Loucy (cell line): ENCODE measurements at regions not wholly inside any gene's neighbourhood (a gene's known extent, or its start where the extent isn't known, plus 50 kb on each side); places are given as distances from the start of the nearest gene placed in this dataset.
"Not testable (repeated sequence)": the region's sequence is repeated elsewhere in the genome, so short reads cannot be mapped to it uniquely, and the experiment has no call there.

Experiments
- H2AFZ ChIP-seq: fragments of 200-600 bp; sonication (generic); 2 replicates; pipeline ENCODE4 v1.6.0; 2016; ENCODE audit warnings: antibody characterized with exemption, mild to moderate bottlenecking, low read length, moderate library complexity
- H3F3A ChIP-seq: fragments of 200-600 bp; 2 replicates; pipeline ENCODE4 v1.6.0; 2016; ENCODE audit warnings: antibody characterized with exemption, low read depth, mild to moderate bottlenecking
- H3K27me3 ChIP-seq: fragments of 200-600 bp; sonication (generic); 2 replicates; pipeline ENCODE4 v1.6.1; 2014; ENCODE audit warnings: low read length, mild to moderate bottlenecking; ENCODE audit not compliant: insufficient read depth, poor library complexity, severe bottlenecking
- H3K36me3 ChIP-seq: fragments of 200-600 bp; sonication (generic); 2 replicates; pipeline ENCODE4 v1.6.1; 2016; ENCODE audit warnings: low read length; ENCODE audit not compliant: insufficient read depth
- H3K4me1 ChIP-seq: fragments of 200-600 bp; sonication (generic); 2 replicates; pipeline ENCODE4 v1.5.1; 2014; ENCODE audit warnings: low read length, mild to moderate bottlenecking; ENCODE audit not compliant: insufficient read depth, poor library complexity, severe bottlenecking
- H3K4me2 ChIP-seq: fragments of 200-600 bp; sonication (generic); 2 replicates; pipeline ENCODE4 v1.6.0; 2014; ENCODE audit warnings: antibody characterized with exemption, low read length, low read depth, mild to moderate bottlenecking; ENCODE audit not compliant: poor library complexity, severe bottlenecking
- H3K4me3 ChIP-seq: fragments of 200-600 bp; sonication (generic); 2 replicates; pipeline ENCODE4 v1.5.1; 2014; ENCODE audit warnings: low read length, mild to moderate bottlenecking, mixed read lengths; ENCODE audit not compliant: poor library complexity, severe bottlenecking
- H3K79me2 ChIP-seq: fragments of 200-600 bp; sonication (generic); 2 replicates; pipeline ENCODE4 v1.6.1; 2014; ENCODE audit warnings: low read length; ENCODE audit not compliant: insufficient read depth
- H3K9ac ChIP-seq: fragments of 200-600 bp; sonication (generic); 2 replicates; pipeline ENCODE4 v1.6.0; 2014; ENCODE audit warnings: mild to moderate bottlenecking, low read depth, low read length, moderate library complexity; ENCODE audit not compliant: poor library complexity, severe bottlenecking
- H3K9me2 ChIP-seq: fragments of 200-600 bp; sonication (generic); replicated peaks from 2 replicates; pipeline ENCODE4 v1.6.1; 2016; ENCODE audit warnings: low read depth, low read length, mixed read lengths
- H3K9me3 ChIP-seq: fragments of 200-600 bp; sonication (generic); 2 replicates; pipeline ENCODE4 v1.6.1; 2014; ENCODE audit warnings: mild to moderate bottlenecking, antibody characterized with exemption, low read length, low read depth; ENCODE audit not compliant: insufficient read depth
- H4K20me1 ChIP-seq: fragments of 200-600 bp; sonication (generic); 2 replicates; pipeline ENCODE4 v1.6.0; 2014; ENCODE audit warnings: antibody characterized with exemption, low read length, mild to moderate bottlenecking; ENCODE audit not compliant: insufficient read depth, poor library complexity, severe bottlenecking
- EZH2phosphoT487 ChIP-seq: fragments of 200-600 bp; IDR thresholded peaks from 2 replicates; pipeline ENCODE4 v1.6.1; 2018; ENCODE audit warnings: antibody characterized with exemption, mild to moderate bottlenecking, moderate library complexity, borderline replicate concordance
- TF ChIP-seq, protein P1 (sequence below): fragments of 200-600 bp; sonication (generic); conservative IDR thresholded peaks from 2 replicates; pipeline ENCODE4 v1.5.1; 2014; ENCODE audit warnings: mild to moderate bottlenecking, antibody characterized with exemption, low read length

GRCh38 chr5:126056851-126057622 is 366.2 kb upstream of the GRAMD2B start:
- H3K9me3 ChIP-seq: no peaks in the 10 kb centered on the region
- H3K9ac ChIP-seq: no peak overlapping the region
- TF ChIP-seq EZH2phosphoT487: no peak
- no peak overlapping the region for H3K4me2 ChIP-seq
- no peaks in the 10 kb centered on the region for H3K36me3 ChIP-seq
- no peaks in the 10 kb centered on the region for H3K9me2 ChIP-seq
- H3K79me2 ChIP-seq: no peaks in the 10 kb centered on the region
- no peak overlapping the region for H3K4me3 ChIP-seq
- H4K20me1 ChIP-seq: no peaks in the 10 kb centered on the region
- no peak overlapping the region for H2AFZ ChIP-seq
- no peaks in the 10 kb centered on the region for H3K4me1 ChIP-seq
- H3F3A ChIP-seq: no peaks in the 10 kb centered on the region
- H3K27me3 ChIP-seq: no peaks in the 10 kb centered on the region

DNA sequence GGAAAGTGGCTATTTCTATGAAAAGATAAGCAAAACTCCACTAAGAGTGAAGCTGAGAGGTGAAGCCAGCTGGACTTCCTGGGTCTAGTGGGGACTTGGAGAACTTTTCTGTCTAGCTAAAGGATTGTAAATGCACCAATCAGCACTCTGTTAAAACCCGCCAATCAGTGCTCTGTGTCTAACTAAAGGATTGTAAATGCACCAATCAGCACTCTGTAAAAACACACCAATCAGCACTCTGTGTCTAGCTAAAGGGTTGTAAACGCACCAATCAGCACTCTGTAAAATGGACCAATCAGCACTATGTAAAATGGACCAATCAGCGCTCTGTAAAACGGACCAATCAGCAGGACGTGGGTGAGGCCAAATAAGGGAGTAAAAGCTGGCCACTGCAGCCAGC is 364.8 kb upstream of the GRAMD2B start:
- not testable (repeated sequence) for H3K79me2 ChIP-seq, H2AFZ ChIP-seq, H3K9me3 ChIP-seq, H3F3A ChIP-seq, H3K9me2 ChIP-seq, H3K9ac ChIP-seq, H3K36me3 ChIP-seq, H3K4me1 ChIP-seq, H3K27me3 ChIP-seq, H3K4me3 ChIP-seq, H3K4me2 ChIP-seq, H4K20me1 ChIP-seq

GRCh38 chr5:126062398-126063221 is 360.6 kb upstream of the GRAMD2B start:
- no peaks in the 10 kb centered on the region for H3K27me3 ChIP-seq
- H3K4me3 ChIP-seq: no peak overlapping the region
- H2AFZ ChIP-seq: no peak overlapping the region

DNA sequence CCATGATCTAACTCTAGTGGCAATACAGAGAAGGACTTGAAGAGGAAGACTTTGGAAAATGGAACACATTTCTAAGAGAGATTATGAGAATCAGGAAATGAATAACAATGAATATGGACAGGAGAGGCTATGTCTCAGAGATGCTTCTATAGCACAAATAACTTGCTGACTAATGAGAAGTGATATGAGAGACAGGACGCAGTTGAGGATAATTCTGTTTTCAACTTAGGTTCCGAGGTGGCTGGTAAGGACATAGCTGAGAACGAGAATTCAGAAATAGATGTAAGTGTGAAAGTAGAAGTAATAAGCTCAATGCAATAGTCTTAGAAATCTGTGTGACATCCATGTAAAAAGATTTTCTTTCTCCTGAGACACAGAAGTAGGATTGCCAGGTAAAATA is 358.1 kb upstream of the GRAMD2B start:
- H3K4me2 ChIP-seq: no peak overlapping the region
- H3K36me3 ChIP-seq: no peaks in the 10 kb centered on the region
- no peaks in the 10 kb centered on the region for H3K9me3 ChIP-seq
- H3K27me3 ChIP-seq: no peaks in the 10 kb centered on the region
- H4K20me1 ChIP-seq: no peaks in the 10 kb centered on the region
- no peak overlapping the region for H2AFZ ChIP-seq
- H3K4me3 ChIP-seq: no peak overlapping the region
- no peak for TF ChIP-seq EZH2phosphoT487
- TF ChIP-seq, protein P1, sequence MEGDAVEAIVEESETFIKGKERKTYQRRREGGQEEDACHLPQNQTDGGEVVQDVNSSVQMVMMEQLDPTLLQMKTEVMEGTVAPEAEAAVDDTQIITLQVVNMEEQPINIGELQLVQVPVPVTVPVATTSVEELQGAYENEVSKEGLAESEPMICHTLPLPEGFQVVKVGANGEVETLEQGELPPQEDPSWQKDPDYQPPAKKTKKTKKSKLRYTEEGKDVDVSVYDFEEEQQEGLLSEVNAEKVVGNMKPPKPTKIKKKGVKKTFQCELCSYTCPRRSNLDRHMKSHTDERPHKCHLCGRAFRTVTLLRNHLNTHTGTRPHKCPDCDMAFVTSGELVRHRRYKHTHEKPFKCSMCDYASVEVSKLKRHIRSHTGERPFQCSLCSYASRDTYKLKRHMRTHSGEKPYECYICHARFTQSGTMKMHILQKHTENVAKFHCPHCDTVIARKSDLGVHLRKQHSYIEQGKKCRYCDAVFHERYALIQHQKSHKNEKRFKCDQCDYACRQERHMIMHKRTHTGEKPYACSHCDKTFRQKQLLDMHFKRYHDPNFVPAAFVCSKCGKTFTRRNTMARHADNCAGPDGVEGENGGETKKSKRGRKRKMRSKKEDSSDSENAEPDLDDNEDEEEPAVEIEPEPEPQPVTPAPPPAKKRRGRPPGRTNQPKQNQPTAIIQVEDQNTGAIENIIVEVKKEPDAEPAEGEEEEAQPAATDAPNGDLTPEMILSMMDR: no peak
- no peaks in the 10 kb centered on the region for H3F3A ChIP-seq
- peaks cover 10% of the 10 kb centered on the region for H3K4me1 ChIP-seq
- H3K9me2 ChIP-seq: no peaks in the 10 kb centered on the region
- no peaks in the 10 kb centered on the region for H3K79me2 ChIP-seq
- no peak overlapping the region for H3K9ac ChIP-seq

More at GRCh38 chr5:126062398-126063221, 360.6 kb upstream of the GRAMD2B start:
- Histone ChIP-seq H3K9me2 (no peaks in the 10 kb centered on the region), H4K20me1 (no peaks in the 10 kb centered on the region), H3K79me2 (no peaks in the 10 kb centered on the region), H3F3A (no peaks in the 10 kb centered on the region), H3K9ac (no peak overlapping the region), H3K4me1 (peaks cover 6% of the 10 kb centered on the region), H3K4me2 (no peak overlapping the region), H3K36me3 (no peaks in the 10 kb centered on the region), H3K9me3 (no peaks in the 10 kb centered on the region)
- TF ChIP-seq EZH2phosphoT487: no peak
- TF ChIP-seq, protein P1: no peak
